HCT116 (cell line): ENCODE measurements at regions not wholly inside any gene's neighbourhood (a gene's known extent, or its start where the extent isn't known, plus 50 kb on each side); places are given as distances from the start of the nearest gene placed in this dataset.

Experiments
- ATAC-seq: fragments of 200-7000 bp; cut with Tn5 transposase; 2 replicates; pipeline ENCODE4 v1.9.1; 2020; ENCODE audit warnings: mild to moderate bottlenecking, moderate library complexity
- BruUV-seq: library from RNA; stranded (reverse); fragments of 400-500 nt; replicated peaks from 2 replicates; lab custom pipeline; 2021; lab: Mats Ljungman, UMichigan
- CTCF ChIA-PET: fragments of 300-600 bp; sonication (Branson Sonifier 250); formaldehyde crosslinking; loops from one replicate; lab custom pipeline; 2021; ENCODE audit warnings: antibody characterized with exemption; lab: Charles Lee
- POLR2A ChIA-PET: fragments of 300-600, 350-600 bp; sonication (Branson Sonifier 250); formaldehyde crosslinking; loops from one replicate; lab custom pipeline; 2021; ENCODE audit warnings: antibody characterized with exemption; lab: Charles Lee
- RAD21 ChIA-PET, 2 experiments: fragments of 300-600 bp; sonication (Branson Sonifier 250); formaldehyde crosslinking; loops; one replicate each; lab custom pipeline; 2023; ENCODE audit warnings: low total read pairs in 2 of 2; ENCODE audit not compliant: uncharacterized antibody in 2 of 2, unreplicated experiment in 2 of 2, low non-redundant PET in 1 of 2; lab: Charles Lee
- DNase-seq: peaks from one replicate; pipeline ENCODE4 v3.0.0-alpha.2; 2010; ENCODE audit warnings: low read depth, low spot score
- H2AFZ ChIP-seq: fragments of 200-600 bp; shearing (Covaris generic), sonication (generic); 2 replicates; pipeline ENCODE4 v1.6.1; 2017; ENCODE audit warnings: low read depth, mixed run types, mixed read lengths, antibody characterized with exemption, low read length; ENCODE audit not compliant: poor library complexity, severe bottlenecking
- H3K27ac ChIP-seq: 2 replicates; pipeline ENCODE4 v1.5.1; 2012; ENCODE audit warnings: low read depth, low read length
- H3K27me3 ChIP-seq: fragments of 200-600 bp; sonication (generic); 2 replicates; pipeline ENCODE4 v1.6.1; 2016; ENCODE audit warnings: mixed run types, low read length, mixed read lengths; ENCODE audit not compliant: insufficient read depth
- H3K36me3 ChIP-seq, 2 experiments: fragments of 200-500 bp in 1 of 2; fragments of 200-600 bp in 1 of 2; sonication (Bioruptor generic) in 1 of 2; sonication (generic) in 1 of 2; 2 replicates each; pipeline versions ENCODE4 v1.5.1 to v1.6.1; 2014 to 2016; ENCODE audit warnings: low read length in 2 of 2, inconsistent platforms in 1 of 2, mixed read lengths in 1 of 2, mixed run types in 1 of 2; ENCODE audit not compliant: insufficient read depth in 2 of 2, control insufficient read depth in 1 of 2
- H3K4me1 ChIP-seq, 2 experiments: fragments of 200-600 bp in 1 of 2; sonication (generic) in 1 of 2; 2 replicates each; pipeline versions ENCODE4 v1.5.1 to v1.6.1; 2012 to 2017; ENCODE audit warnings: low read length in 2 of 2, inconsistent platforms in 1 of 2, mild to moderate bottlenecking in 1 of 2, mixed read lengths in 1 of 2, mixed run types in 1 of 2, moderate library complexity in 1 of 2; ENCODE audit not compliant: insufficient read depth in 2 of 2, control insufficient read depth in 1 of 2
- H3K4me2 ChIP-seq: fragments of 200-600 bp; sonication (generic); 2 replicates; pipeline ENCODE4 v1.6.1; 2017; ENCODE audit warnings: mixed run types, low read length, mixed read lengths
- H3K4me3 ChIP-seq, 2 experiments: fragments of 200-600 bp in 1 of 2; sonication (generic) in 1 of 2; replicated peaks in 1 of 2; 2 replicates each; pipeline ENCODE4 v1.5.1; 2011 to 2016; ENCODE audit warnings: low read length in 2 of 2, control low read depth in 1 of 2, low read depth in 1 of 2, mild to moderate bottlenecking in 1 of 2, mixed read lengths in 1 of 2, mixed run types in 1 of 2
- H3K79me2 ChIP-seq: fragments of 200-600 bp; sonication (generic); 2 replicates; pipeline ENCODE4 v1.6.1; 2017; ENCODE audit warnings: mild to moderate bottlenecking, mixed run types, low read length, moderate library complexity, mixed read lengths; ENCODE audit not compliant: insufficient read depth
- H3K9ac ChIP-seq: fragments of 200-600 bp; sonication (generic); 2 replicates; pipeline ENCODE4 v1.6.1; 2016; ENCODE audit warnings: low read length, mixed read lengths
- H3K9me2 ChIP-seq: fragments of 200-600 bp; sonication (generic), shearing (Covaris generic); 2 replicates; pipeline ENCODE4 v1.6.1; 2017; ENCODE audit warnings: mixed run types, mild to moderate bottlenecking, moderate library complexity; ENCODE audit not compliant: insufficient read depth
- H3K9me3 ChIP-seq, 2 experiments: fragments of 200-500 bp in 1 of 2; fragments of 200-600 bp in 1 of 2; sonication (Bioruptor generic) in 1 of 2; sonication (generic) in 1 of 2; 2 replicates each; pipeline ENCODE4 v1.6.1; 2014 to 2017; ENCODE audit warnings: low read length in 2 of 2, mixed read lengths in 2 of 2, inconsistent platforms in 1 of 2, low read depth in 1 of 2, mild to moderate bottlenecking in 1 of 2, mixed run types in 1 of 2, moderate library complexity in 1 of 2; ENCODE audit not compliant: control insufficient read depth in 1 of 2, insufficient read depth in 1 of 2
- H4K20me1 ChIP-seq: fragments of 200-600 bp; sonication (generic), shearing (Covaris generic); 2 replicates; pipeline ENCODE4 v1.6.1; 2017; ENCODE audit warnings: mixed run types, mild to moderate bottlenecking, moderate library complexity; ENCODE audit not compliant: insufficient read depth
- CEBPB ChIP-seq: IDR thresholded peaks from 2 replicates; pipeline ENCODE4 v1.6.1; 2012; ENCODE audit warnings: low read depth
- EGR1 ChIP-seq: IDR thresholded peaks from 2 replicates; pipeline ENCODE4 v1.6.1; 2012; ENCODE audit warnings: low read depth
- ELF1 ChIP-seq: IDR thresholded peaks from 2 replicates; pipeline ENCODE4 v1.6.1; 2012; ENCODE audit warnings: low read depth, borderline replicate concordance
- EZH2 ChIP-seq: fragments of 200-600 bp; sonication (generic); IDR thresholded peaks from 2 replicates; pipeline ENCODE4 v1.6.1; 2017; ENCODE audit warnings: antibody characterized with exemption, mixed run types
- EZH2phosphoT487 ChIP-seq: fragments of 200-600 bp; IDR thresholded peaks from 2 replicates; pipeline ENCODE4 v1.6.1; 2018; ENCODE audit warnings: antibody characterized with exemption, borderline replicate concordance
- POLR2A ChIP-seq: IDR thresholded peaks from 2 replicates; pipeline ENCODE4 v1.7.0; 2011; ENCODE audit warnings: borderline replicate concordance; ENCODE audit not compliant: insufficient read depth, insufficient read length; ENCODE audit errors: extremely low read depth
- POLR2AphosphoS5 ChIP-seq: IDR thresholded peaks from 2 replicates; pipeline ENCODE4 v1.6.1; 2011; ENCODE audit warnings: mild to moderate bottlenecking, low read depth, low read length, moderate library complexity
- RAD21 ChIP-seq: IDR thresholded peaks from 2 replicates; pipeline ENCODE4 v1.6.1; 2012; ENCODE audit warnings: low read depth, mild to moderate bottlenecking
- SIN3A ChIP-seq: IDR thresholded peaks from 2 replicates; pipeline ENCODE4 v1.6.1; 2012; ENCODE audit warnings: low read depth
- SRF ChIP-seq: IDR thresholded peaks from 2 replicates; pipeline ENCODE4 v1.6.1; 2012; ENCODE audit warnings: low read depth
- TCF7L2 ChIP-seq: IDR thresholded peaks from 2 replicates; pipeline ENCODE4 v1.7.0; 2011; ENCODE audit warnings: borderline replicate concordance, inconsistent platforms; ENCODE audit not compliant: insufficient read depth, insufficient read length; ENCODE audit errors: extremely low read depth
- YY1 ChIP-seq: IDR thresholded peaks from 2 replicates; pipeline ENCODE4 v1.6.1; 2011; ENCODE audit warnings: low read length, low read depth, moderate library complexity, mild to moderate bottlenecking; ENCODE audit not compliant: insufficient replicate concordance; ENCODE audit errors: extremely low read depth
- ZFX ChIP-seq: fragments of 450-650 bp; IDR thresholded peaks from 2 replicates; pipeline ENCODE4 v1.6.1; 2017
- intact Hi-C: fragments of 100-400 bp; cut with micrococcal nuclease; formaldehyde crosslinking; loops from 2 replicates; pipeline ENCODE4 v1.10.0; 2022
- TF ChIP-seq, protein P1 (sequence below): IDR thresholded peaks from 2 replicates; pipeline ENCODE4 v1.6.1; 2012
- TF ChIP-seq, protein P2 (sequence below): IDR thresholded peaks from 2 replicates; pipeline ENCODE4 v1.6.1; 2012
- TF ChIP-seq, protein P3 (sequence below), 3 experiments: fragments of 200-600 bp in 1 of 3; sonication (generic) in 1 of 3; IDR thresholded peaks in 2 of 3; conservative IDR thresholded peaks in 1 of 3; 2 replicates each; pipeline ENCODE4 v1.5.1; 2012 to 2017; ENCODE audit warnings: low read depth in 2 of 3, low read length in 2 of 3, antibody characterized with exemption in 1 of 3, borderline replicate concordance in 1 of 3, control low read depth in 1 of 3, mild to moderate bottlenecking in 1 of 3, mixed read lengths in 1 of 3, mixed run types in 1 of 3, moderate library complexity in 1 of 3; ENCODE audit not compliant: insufficient read depth in 1 of 3
- TF ChIP-seq, protein P4 (sequence below): IDR thresholded peaks from 2 replicates; pipeline ENCODE4 v1.6.1; 2011; ENCODE audit warnings: mild to moderate bottlenecking, low read length, moderate library complexity; ENCODE audit not compliant: insufficient replicate concordance; ENCODE audit errors: extremely low read depth

DNA sequence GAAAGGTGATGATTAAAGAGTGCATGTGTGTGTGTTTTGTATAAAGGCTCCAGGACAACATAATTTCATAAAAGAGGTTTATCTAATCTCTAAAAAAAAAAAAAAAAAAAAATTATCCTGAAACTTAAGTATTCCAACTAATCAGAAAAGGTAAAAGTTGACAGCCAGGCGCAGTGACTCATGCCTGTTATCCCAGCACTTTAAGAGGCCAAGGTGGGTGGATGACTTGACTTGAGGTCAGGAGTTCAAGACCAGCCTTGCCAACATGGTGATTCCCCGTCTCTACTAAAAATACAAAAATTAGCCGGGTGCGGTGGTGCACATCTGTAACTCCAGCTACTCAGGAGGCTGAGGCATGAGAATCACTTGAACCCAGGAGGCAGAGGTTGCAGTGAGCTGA, 632.7 kb upstream of the CHORDC1 start:
- Histone ChIP-seq H3K36me3 (no peaks in the 10 kb centered on the region), H3K4me1 (no peaks in the 10 kb centered on the region), H3K4me2 (no peak overlapping the region), H3K27me3 (no peaks in the 10 kb centered on the region), H2AFZ (no peak overlapping the region), H3K4me3 (no peak overlapping the region), H3K9me2 (no peaks in the 10 kb centered on the region), H4K20me1 (no peaks in the 10 kb centered on the region), H3K9ac (no peak overlapping the region), H3K79me2 (no peaks in the 10 kb centered on the region), H3K27ac (no peak overlapping the region), H3K9me3 (peaks cover 8 to 11% of the 10 kb centered on the region in 2 experiments; a peak in 2 of 4 replicates)
- intact Hi-C loops: no loop called here
- no TSS peak for BruUV-seq
- ChIA-PET CTCF (no interaction called here), RAD21 (no interaction called here), POLR2A (no interaction called here)
- TF ChIP-seq EGR1: no peak
- no peak for TF ChIP-seq RAD21
- no peak for TF ChIP-seq TCF7L2
- TF ChIP-seq, protein P1, sequence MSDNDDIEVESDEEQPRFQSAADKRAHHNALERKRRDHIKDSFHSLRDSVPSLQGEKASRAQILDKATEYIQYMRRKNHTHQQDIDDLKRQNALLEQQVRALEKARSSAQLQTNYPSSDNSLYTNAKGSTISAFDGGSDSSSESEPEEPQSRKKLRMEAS: no peak
- TF ChIP-seq POLR2AphosphoS5: no peak
- TF ChIP-seq, protein P2, sequence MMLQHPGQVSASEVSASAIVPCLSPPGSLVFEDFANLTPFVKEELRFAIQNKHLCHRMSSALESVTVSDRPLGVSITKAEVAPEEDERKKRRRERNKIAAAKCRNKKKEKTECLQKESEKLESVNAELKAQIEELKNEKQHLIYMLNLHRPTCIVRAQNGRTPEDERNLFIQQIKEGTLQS: no peak
- TF ChIP-seq POLR2A: no peak
- TF ChIP-seq CEBPB: no peak
- no peak for TF ChIP-seq ZFX
- no peak for TF ChIP-seq EZH2phosphoT487
- TF ChIP-seq ELF1: no peak
- ATAC-seq: no peak
- DNase-seq: no peak

DNA sequence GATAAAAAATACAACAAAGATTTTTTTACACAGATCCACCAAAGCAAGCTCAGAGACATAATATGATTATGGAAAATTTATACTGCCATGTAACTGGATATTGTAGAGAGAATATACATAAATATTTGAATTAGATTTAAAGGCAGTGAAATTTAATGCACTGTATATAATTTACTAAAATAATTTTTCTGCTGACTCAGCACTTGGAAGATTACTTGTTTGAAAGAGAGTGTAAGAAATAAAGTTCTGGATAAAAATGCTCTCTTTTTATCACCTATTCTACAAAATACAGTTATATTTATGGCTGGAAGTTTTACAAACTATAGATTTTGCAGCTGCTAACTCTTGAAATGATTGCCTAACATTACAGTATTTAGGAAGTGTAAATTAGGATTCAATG, 628.3 kb upstream of the CHORDC1 start:
- BruUV-seq: no TSS peak
- DNase-seq (no peak), ATAC-seq (no peak)
- Histone ChIP-seq H3K27ac (no peak overlapping the region), H3K36me3 (no peaks in the 10 kb centered on the region), H3K4me3 (no peak overlapping the region), H2AFZ (no peak overlapping the region), H3K27me3 (no peaks in the 10 kb centered on the region), H3K4me2 (no peak overlapping the region), H3K4me1 (no peaks in the 10 kb centered on the region), H4K20me1 (no peaks in the 10 kb centered on the region), H3K79me2 (no peaks in the 10 kb centered on the region), H3K9me2 (no peaks in the 10 kb centered on the region), H3K9me3 (peaks cover 8 to 11% of the 10 kb centered on the region in 2 experiments; a peak in 2 of 4 replicates), H3K9ac (no peak overlapping the region)
- intact Hi-C loops: no loop called here
- CTCF ChIA-PET: no interaction called here
- POLR2A ChIA-PET: no interaction called here
- TF ChIP-seq, protein P1: no peak
- TF ChIP-seq YY1: no peak
- TF ChIP-seq, protein P3, sequence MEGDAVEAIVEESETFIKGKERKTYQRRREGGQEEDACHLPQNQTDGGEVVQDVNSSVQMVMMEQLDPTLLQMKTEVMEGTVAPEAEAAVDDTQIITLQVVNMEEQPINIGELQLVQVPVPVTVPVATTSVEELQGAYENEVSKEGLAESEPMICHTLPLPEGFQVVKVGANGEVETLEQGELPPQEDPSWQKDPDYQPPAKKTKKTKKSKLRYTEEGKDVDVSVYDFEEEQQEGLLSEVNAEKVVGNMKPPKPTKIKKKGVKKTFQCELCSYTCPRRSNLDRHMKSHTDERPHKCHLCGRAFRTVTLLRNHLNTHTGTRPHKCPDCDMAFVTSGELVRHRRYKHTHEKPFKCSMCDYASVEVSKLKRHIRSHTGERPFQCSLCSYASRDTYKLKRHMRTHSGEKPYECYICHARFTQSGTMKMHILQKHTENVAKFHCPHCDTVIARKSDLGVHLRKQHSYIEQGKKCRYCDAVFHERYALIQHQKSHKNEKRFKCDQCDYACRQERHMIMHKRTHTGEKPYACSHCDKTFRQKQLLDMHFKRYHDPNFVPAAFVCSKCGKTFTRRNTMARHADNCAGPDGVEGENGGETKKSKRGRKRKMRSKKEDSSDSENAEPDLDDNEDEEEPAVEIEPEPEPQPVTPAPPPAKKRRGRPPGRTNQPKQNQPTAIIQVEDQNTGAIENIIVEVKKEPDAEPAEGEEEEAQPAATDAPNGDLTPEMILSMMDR (IDR thresholded peaks at IDR 0.05 in 2 of 3, conservative IDR thresholded peaks at IDR 0.05 in 1 of 3; ENCODE audit: borderline replicate concordance in 1 of 3, insufficient read depth in 1 of 3, low read depth in 2 of 3, low read length in 2 of 3): no peak
- TF ChIP-seq EZH2: no peak
- no peak for TF ChIP-seq RAD21
- no peak for TF ChIP-seq POLR2A
- no peak for TF ChIP-seq POLR2AphosphoS5
- no peak for TF ChIP-seq SIN3A
- TF ChIP-seq, protein P4, sequence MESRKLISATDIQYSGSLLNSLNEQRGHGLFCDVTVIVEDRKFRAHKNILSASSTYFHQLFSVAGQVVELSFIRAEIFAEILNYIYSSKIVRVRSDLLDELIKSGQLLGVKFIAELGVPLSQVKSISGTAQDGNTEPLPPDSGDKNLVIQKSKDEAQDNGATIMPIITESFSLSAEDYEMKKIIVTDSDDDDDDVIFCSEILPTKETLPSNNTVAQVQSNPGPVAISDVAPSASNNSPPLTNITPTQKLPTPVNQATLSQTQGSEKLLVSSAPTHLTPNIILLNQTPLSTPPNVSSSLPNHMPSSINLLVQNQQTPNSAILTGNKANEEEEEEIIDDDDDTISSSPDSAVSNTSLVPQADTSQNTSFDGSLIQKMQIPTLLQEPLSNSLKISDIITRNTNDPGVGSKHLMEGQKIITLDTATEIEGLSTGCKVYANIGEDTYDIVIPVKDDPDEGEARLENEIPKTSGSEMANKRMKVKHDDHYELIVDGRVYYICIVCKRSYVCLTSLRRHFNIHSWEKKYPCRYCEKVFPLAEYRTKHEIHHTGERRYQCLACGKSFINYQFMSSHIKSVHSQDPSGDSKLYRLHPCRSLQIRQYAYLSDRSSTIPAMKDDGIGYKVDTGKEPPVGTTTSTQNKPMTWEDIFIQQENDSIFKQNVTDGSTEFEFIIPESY: no peak
- TF ChIP-seq SRF: no peak
- no peak for TF ChIP-seq CEBPB
- RAD21 ChIA-PET: no interaction called here
